HEK293 (cell line): ENCODE measurements at regions not wholly inside any gene's neighbourhood (a gene's known extent, or its start where the extent isn't known, plus 50 kb on each side); places are given as distances from the start of the nearest gene placed in this dataset.

Source experiments
- CTCF ChIA-PET: fragments of 350-600 bp; formaldehyde crosslinking; extraction: SDS; loops from one replicate; lab custom pipeline; 2021; ENCODE audit warnings: antibody characterized with exemption; lab: Yijun Ruan, JAX
- POLR2A ChIA-PET: fragments of 300-600 bp; formaldehyde crosslinking; extraction: SDS; loops from one replicate; lab custom pipeline; 2020; ENCODE audit warnings: antibody characterized with exemption, inconsistent platforms; lab: Yijun Ruan, JAX
- H3K27ac ChIP-seq: fragments of 200-500 bp; sonication (Bioruptor generic); 2 replicates; pipeline ENCODE4 v1.5.1; 2014; ENCODE audit warnings: low read depth, low read length, control low read depth, inconsistent platforms; ENCODE audit errors: extremely low read depth
- H3K36me3 ChIP-seq, 2 experiments: fragments of 200-500 bp in 1 of 2; sonication (Bioruptor generic) in 1 of 2; 1 replicate in 1 of 2; 2 replicates in 1 of 2; pipeline ENCODE4 v1.5.1; 2014 to 2017; ENCODE audit warnings: inconsistent platforms in 2 of 2, low read length in 2 of 2; ENCODE audit not compliant: control insufficient read depth in 2 of 2, insufficient read depth in 1 of 2
- H3K4me1 ChIP-seq: fragments of 200-500 bp; sonication (Bioruptor generic); 2 replicates; pipeline ENCODE4 v1.5.1; 2014; ENCODE audit warnings: mild to moderate bottlenecking, low read length, inconsistent platforms; ENCODE audit not compliant: control insufficient read depth, insufficient read depth
- H3K4me3 ChIP-seq: 2 replicates; pipeline ENCODE4 v1.5.1; 2011; ENCODE audit warnings: low read depth, mild to moderate bottlenecking, control low read depth, low read length, moderate library complexity
- H3K9me3 ChIP-seq: fragments of 200-500 bp; sonication (Bioruptor generic); 2 replicates; pipeline ENCODE4 v1.5.1; 2014; ENCODE audit warnings: low read depth, low read length, inconsistent platforms; ENCODE audit not compliant: control insufficient read depth, insufficient read depth
- BCL11A ChIP-seq: fragments of 450-650 bp; formaldehyde crosslinking; IDR thresholded peaks from 2 replicates; pipeline ENCODE4 v1.5.1; 2016; ENCODE audit warnings: low read depth, missing biosample characterization, missing genetic modification characterization
- KLF1 ChIP-seq: fragments of 450-650 bp; formaldehyde crosslinking; IDR thresholded peaks from 2 replicates; pipeline ENCODE4 v1.5.1; 2016; ENCODE audit warnings: missing biosample characterization, missing genetic modification characterization
- KLF9 ChIP-seq: fragments of 450-650 bp; formaldehyde crosslinking; IDR thresholded peaks from 2 replicates; pipeline ENCODE4 v1.5.1; 2016; ENCODE audit warnings: missing biosample characterization, missing genetic modification characterization, low read depth
- MZF1 ChIP-seq: fragments of 450-650 bp; formaldehyde crosslinking; IDR thresholded peaks from 2 replicates; pipeline ENCODE4 v1.5.1; 2017; ENCODE audit warnings: missing biosample characterization, missing genetic modification characterization, borderline replicate concordance
- ZFP3 ChIP-seq: fragments of 450-650 bp; formaldehyde crosslinking; IDR thresholded peaks from 2 replicates; pipeline ENCODE4 v1.5.1; 2016; ENCODE audit warnings: low read depth, missing biosample characterization, missing genetic modification characterization
- ZFP41 ChIP-seq: fragments of 450-650 bp; formaldehyde crosslinking; IDR thresholded peaks from 2 replicates; pipeline ENCODE4 v1.5.1; 2016; ENCODE audit warnings: missing biosample characterization, missing genetic modification characterization, borderline replicate concordance
- ZNF221 ChIP-seq: fragments of 450-650 bp; formaldehyde crosslinking; IDR thresholded peaks from 2 replicates; pipeline ENCODE4 v1.5.1; 2017; ENCODE audit warnings: missing biosample characterization, missing genetic modification characterization, borderline replicate concordance
- ZNF560 ChIP-seq: fragments of 450-650 bp; formaldehyde crosslinking; IDR thresholded peaks from 2 replicates; pipeline ENCODE4 v1.5.1; 2017; ENCODE audit warnings: missing biosample characterization, missing genetic modification characterization, borderline replicate concordance
- ZNF621 ChIP-seq: fragments of 450-650 bp; formaldehyde crosslinking; IDR thresholded peaks from 2 replicates; pipeline ENCODE4 v1.5.1; 2017; ENCODE audit warnings: missing biosample characterization, missing genetic modification characterization
- ZNF660 ChIP-seq: fragments of 450-650 bp; IDR thresholded peaks from 2 replicates; pipeline ENCODE4 v1.5.1; 2018; ENCODE audit warnings: missing biosample characterization, mild to moderate bottlenecking, missing genetic modification characterization
- TF ChIP-seq, protein P1 (sequence below): fragments of 450-650 bp; formaldehyde crosslinking; IDR thresholded peaks from 2 replicates; pipeline ENCODE4 v1.5.1; 2016; ENCODE audit warnings: missing biosample characterization, missing genetic modification characterization
- TF ChIP-seq, protein P2 (sequence below): fragments of 450-650 bp; formaldehyde crosslinking; IDR thresholded peaks from 2 replicates; pipeline ENCODE4 v1.5.1; 2016; ENCODE audit warnings: missing biosample characterization, missing genetic modification characterization
- TF ChIP-seq, protein P3 (sequence below): fragments of 450-650 bp; formaldehyde crosslinking; IDR thresholded peaks from 2 replicates; pipeline ENCODE4 v1.5.1; 2016; ENCODE audit warnings: missing biosample characterization, missing genetic modification characterization
- TF ChIP-seq, protein P4 (sequence below): fragments of 450-650 bp; formaldehyde crosslinking; IDR thresholded peaks from 2 replicates; pipeline ENCODE4 v1.5.1; 2016; ENCODE audit warnings: missing biosample characterization, missing genetic modification characterization, low read depth
- TF ChIP-seq, protein P5 (sequence below): fragments of 450-650 bp; formaldehyde crosslinking; IDR thresholded peaks from 2 replicates; pipeline ENCODE4 v1.5.1; 2016; ENCODE audit warnings: missing biosample characterization, missing genetic modification characterization
- TF ChIP-seq, protein P6 (sequence below): fragments of 450-650 bp; formaldehyde crosslinking; IDR thresholded peaks from 2 replicates; pipeline ENCODE4 v1.5.1; 2016; ENCODE audit warnings: missing biosample characterization, missing genetic modification characterization, borderline replicate concordance
- TF ChIP-seq, protein P7 (sequence below): fragments of 450-650 bp; formaldehyde crosslinking; IDR thresholded peaks from 2 replicates; pipeline ENCODE4 v1.5.1; 2017; ENCODE audit warnings: missing biosample characterization, missing genetic modification characterization
- TF ChIP-seq, protein P8 (sequence below): fragments of 450-650 bp; formaldehyde crosslinking; IDR thresholded peaks from 2 replicates; pipeline ENCODE4 v1.5.1; 2016; ENCODE audit warnings: missing biosample characterization, missing genetic modification characterization
- TF ChIP-seq, protein P9 (sequence below): fragments of 450-650 bp; formaldehyde crosslinking; IDR thresholded peaks from 2 replicates; pipeline ENCODE4 v1.5.1; 2016; ENCODE audit warnings: missing biosample characterization, missing genetic modification characterization, borderline replicate concordance

DNA sequence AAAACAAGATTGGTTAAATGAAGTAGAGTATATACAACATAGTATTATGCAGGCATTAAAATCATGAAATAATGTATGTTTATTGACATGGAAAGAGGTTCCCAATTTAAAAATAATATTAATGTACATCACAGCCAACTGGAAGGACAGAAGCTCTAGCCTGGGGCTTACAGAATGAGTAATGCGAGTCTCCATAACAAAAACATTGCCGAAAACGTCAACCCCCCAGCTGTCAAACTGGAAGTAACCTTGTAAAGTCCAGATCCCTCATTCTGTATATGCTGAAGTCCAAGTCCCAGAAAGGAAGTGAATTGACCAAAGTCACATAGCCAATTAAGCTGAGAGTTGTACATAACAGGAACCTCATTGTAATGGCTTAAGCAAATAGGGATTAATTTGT lies 128.7 kb upstream of the ECI2 start:
- no peak for TF ChIP-seq ZNF660 (tag by site-specific recombination)
- TF ChIP-seq KLF1, result no peak
- TF ChIP-seq MZF1 (tag by site-specific recombination), result no peak
- TF ChIP-seq, protein P1, sequence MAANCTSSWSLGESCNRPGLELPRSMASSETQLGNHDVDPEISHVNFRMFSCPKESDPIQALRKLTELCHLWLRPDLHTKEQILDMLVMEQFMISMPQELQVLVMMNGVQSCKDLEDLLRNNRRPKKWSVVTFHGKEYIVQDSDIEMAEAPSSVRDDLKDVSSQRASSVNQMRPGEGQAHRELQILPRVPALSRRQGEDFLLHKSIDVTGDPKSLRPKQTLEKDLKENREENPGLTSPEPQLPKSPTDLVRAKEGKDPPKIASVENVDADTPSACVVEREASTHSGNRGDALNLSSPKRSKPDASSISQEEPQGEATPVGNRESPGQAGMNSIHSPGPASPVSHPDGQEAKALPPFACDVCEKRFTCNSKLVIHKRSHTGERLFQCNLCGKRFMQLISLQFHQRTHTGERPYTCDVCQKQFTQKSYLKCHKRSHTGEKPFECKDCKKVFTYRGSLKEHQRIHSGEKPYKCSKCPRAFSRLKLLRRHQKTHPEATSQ, result no peak
- TF ChIP-seq, protein P2, sequence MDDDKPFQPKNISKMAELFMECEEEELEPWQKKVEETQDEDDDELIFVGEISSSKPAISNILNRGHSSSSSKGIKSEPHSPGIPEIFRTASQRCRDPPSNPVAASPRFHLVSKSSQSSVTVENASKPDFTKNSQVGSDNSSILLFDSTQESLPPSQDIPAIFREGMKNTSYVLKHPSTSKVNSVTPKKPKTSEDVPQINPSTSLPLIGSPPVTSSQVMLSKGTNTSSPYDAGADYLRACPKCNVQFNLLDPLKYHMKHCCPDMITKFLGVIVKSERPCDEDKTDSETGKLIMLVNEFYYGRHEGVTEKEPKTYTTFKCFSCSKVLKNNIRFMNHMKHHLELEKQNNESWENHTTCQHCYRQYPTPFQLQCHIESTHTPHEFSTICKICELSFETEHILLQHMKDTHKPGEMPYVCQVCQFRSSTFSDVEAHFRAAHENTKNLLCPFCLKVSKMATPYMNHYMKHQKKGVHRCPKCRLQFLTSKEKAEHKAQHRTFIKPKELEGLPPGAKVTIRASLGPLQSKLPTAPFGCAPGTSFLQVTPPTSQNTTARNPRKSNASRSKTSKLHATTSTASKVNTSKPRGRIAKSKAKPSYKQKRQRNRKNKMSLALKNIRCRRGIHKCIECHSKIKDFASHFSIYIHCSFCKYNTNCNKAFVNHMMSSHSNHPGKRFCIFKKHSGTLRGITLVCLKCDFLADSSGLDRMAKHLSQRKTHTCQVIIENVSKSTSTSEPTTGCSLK (tag by site-specific recombination), result no peak
- TF ChIP-seq, protein P3, sequence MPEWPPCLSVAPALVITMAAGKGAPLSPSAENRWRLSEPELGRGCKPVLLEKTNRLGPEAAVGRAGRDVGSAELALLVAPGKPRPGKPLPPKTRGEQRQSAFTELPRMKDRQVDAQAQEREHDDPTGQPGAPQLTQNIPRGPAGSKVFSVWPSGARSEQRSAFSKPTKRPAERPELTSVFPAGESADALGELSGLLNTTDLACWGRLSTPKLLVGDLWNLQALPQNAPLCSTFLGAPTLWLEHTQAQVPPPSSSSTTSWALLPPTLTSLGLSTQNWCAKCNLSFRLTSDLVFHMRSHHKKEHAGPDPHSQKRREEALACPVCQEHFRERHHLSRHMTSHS, result no peak
- TF ChIP-seq ZFP3 (tag by site-specific recombination), result no peak
- no peak for TF ChIP-seq ZNF221 (tag by site-specific recombination)
- TF ChIP-seq, protein P4, sequence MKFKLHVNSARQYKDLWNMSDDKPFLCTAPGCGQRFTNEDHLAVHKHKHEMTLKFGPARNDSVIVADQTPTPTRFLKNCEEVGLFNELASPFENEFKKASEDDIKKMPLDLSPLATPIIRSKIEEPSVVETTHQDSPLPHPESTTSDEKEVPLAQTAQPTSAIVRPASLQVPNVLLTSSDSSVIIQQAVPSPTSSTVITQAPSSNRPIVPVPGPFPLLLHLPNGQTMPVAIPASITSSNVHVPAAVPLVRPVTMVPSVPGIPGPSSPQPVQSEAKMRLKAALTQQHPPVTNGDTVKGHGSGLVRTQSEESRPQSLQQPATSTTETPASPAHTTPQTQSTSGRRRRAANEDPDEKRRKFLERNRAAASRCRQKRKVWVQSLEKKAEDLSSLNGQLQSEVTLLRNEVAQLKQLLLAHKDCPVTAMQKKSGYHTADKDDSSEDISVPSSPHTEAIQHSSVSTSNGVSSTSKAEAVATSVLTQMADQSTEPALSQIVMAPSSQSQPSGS (tag by site-specific recombination), result no peak
- TF ChIP-seq, protein P5, sequence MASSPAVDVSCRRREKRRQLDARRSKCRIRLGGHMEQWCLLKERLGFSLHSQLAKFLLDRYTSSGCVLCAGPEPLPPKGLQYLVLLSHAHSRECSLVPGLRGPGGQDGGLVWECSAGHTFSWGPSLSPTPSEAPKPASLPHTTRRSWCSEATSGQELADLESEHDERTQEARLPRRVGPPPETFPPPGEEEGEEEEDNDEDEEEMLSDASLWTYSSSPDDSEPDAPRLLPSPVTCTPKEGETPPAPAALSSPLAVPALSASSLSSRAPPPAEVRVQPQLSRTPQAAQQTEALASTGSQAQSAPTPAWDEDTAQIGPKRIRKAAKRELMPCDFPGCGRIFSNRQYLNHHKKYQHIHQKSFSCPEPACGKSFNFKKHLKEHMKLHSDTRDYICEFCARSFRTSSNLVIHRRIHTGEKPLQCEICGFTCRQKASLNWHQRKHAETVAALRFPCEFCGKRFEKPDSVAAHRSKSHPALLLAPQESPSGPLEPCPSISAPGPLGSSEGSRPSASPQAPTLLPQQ (tag by site-specific recombination), result no peak
- TF ChIP-seq, protein P6, sequence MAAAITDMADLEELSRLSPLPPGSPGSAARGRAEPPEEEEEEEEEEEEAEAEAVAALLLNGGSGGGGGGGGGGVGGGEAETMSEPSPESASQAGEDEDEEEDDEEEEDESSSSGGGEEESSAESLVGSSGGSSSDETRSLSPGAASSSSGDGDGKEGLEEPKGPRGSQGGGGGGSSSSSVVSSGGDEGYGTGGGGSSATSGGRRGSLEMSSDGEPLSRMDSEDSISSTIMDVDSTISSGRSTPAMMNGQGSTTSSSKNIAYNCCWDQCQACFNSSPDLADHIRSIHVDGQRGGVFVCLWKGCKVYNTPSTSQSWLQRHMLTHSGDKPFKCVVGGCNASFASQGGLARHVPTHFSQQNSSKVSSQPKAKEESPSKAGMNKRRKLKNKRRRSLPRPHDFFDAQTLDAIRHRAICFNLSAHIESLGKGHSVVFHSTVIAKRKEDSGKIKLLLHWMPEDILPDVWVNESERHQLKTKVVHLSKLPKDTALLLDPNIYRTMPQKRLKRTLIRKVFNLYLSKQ (tag by site-specific recombination), result no peak
- no peak for TF ChIP-seq BCL11A (tag by site-specific recombination)
- TF ChIP-seq, protein P7, sequence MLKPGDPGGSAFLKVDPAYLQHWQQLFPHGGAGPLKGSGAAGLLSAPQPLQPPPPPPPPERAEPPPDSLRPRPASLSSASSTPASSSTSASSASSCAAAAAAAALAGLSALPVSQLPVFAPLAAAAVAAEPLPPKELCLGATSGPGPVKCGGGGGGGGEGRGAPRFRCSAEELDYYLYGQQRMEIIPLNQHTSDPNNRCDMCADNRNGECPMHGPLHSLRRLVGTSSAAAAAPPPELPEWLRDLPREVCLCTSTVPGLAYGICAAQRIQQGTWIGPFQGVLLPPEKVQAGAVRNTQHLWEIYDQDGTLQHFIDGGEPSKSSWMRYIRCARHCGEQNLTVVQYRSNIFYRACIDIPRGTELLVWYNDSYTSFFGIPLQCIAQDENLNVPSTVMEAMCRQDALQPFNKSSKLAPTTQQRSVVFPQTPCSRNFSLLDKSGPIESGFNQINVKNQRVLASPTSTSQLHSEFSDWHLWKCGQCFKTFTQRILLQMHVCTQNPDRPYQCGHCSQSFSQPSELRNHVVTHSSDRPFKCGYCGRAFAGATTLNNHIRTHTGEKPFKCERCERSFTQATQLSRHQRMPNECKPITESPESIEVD, result no peak
- TF ChIP-seq, protein P8, sequence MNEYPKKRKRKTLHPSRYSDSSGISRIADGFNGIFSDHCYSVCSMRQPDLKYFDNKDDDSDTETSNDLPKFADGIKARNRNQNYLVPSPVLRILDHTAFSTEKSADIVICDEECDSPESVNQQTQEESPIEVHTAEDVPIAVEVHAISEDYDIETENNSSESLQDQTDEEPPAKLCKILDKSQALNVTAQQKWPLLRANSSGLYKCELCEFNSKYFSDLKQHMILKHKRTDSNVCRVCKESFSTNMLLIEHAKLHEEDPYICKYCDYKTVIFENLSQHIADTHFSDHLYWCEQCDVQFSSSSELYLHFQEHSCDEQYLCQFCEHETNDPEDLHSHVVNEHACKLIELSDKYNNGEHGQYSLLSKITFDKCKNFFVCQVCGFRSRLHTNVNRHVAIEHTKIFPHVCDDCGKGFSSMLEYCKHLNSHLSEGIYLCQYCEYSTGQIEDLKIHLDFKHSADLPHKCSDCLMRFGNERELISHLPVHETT (tag by site-specific recombination), result no peak
- TF ChIP-seq, protein P9, sequence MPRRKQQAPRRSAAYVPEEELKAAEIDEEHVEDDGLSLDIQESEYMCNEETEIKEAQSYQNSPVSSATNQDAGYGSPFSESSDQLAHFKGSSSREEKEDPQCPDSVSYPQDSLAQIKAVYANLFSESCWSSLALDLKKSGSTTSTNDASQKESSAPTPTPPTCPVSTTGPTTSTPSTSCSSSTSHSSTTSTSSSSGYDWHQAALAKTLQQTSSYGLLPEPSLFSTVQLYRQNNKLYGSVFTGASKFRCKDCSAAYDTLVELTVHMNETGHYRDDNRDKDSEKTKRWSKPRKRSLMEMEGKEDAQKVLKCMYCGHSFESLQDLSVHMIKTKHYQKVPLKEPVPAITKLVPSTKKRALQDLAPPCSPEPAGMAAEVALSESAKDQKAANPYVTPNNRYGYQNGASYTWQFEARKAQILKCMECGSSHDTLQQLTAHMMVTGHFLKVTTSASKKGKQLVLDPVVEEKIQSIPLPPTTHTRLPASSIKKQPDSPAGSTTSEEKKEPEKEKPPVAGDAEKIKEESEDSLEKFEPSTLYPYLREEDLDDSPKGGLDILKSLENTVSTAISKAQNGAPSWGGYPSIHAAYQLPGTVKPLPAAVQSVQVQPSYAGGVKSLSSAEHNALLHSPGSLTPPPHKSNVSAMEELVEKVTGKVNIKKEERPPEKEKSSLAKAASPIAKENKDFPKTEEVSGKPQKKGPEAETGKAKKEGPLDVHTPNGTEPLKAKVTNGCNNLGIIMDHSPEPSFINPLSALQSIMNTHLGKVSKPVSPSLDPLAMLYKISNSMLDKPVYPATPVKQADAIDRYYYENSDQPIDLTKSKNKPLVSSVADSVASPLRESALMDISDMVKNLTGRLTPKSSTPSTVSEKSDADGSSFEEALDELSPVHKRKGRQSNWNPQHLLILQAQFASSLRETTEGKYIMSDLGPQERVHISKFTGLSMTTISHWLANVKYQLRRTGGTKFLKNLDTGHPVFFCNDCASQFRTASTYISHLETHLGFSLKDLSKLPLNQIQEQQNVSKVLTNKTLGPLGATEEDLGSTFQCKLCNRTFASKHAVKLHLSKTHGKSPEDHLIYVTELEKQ (tag by site-specific recombination), result no peak
- TF ChIP-seq ZNF560 (tag by site-specific recombination), result no peak
- no peak for TF ChIP-seq KLF9 (tag by site-specific recombination)
- TF ChIP-seq ZNF621 (tag by site-specific recombination), result no peak
- no peak for TF ChIP-seq ZFP41
- TF ChIP-seq, all 188 proteins: peak for 0
- H3K27ac ChIP-seq, result no peak overlapping the region
- no peaks in the 10 kb centered on the region for H3K36me3 ChIP-seq
- POLR2A ChIA-PET, result no interaction called here
- no peaks in the 10 kb centered on the region for H3K4me1 ChIP-seq
- CTCF ChIA-PET, result interaction anchor here (0.6 to 1.4 kb wide), 3 partner anchors 9 to 234 kb away, joined by 3 to 6 read pairs (median 5); no protein-coding TSS in a partner anchor
- no peak overlapping the region for H3K4me3 ChIP-seq
- no peaks in the 10 kb centered on the region for H3K9me3 ChIP-seq
